ENCODE measurements at regions not wholly inside any gene's neighbourhood (a gene's known extent, or its start where the extent isn't known, plus 50 kb on each side); places are given as distances from the start of the nearest gene placed in this dataset.

DNA sequence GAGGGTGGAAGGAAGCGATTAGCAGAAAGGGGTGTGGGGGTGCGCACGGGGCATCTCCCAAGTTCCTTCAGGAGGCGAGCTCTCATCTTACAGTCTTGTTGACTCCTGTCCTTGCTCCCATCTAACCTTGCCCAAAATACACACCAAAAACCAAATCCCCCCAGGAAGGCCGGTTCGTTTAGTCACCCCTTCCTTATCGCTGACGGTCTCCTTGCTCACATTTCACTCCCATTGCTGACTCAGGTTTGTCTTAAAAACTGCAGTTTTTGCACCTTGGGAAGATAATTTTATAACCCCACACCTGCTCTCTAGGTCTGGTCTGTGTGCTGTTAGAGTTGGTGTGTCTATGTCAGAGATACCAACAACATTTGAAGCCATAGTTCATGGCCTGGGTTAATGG, 68.1 kb upstream of the F3 start:
- H3K9me3 Mint-ChIP-seq = peaks cover 8% of the 10 kb centered on the region
- no peaks in the 10 kb centered on the region for H3K36me3 Mint-ChIP-seq
- H3K4me3 Mint-ChIP-seq = no peak overlapping the region
- TF ChIP-seq, protein P1, sequence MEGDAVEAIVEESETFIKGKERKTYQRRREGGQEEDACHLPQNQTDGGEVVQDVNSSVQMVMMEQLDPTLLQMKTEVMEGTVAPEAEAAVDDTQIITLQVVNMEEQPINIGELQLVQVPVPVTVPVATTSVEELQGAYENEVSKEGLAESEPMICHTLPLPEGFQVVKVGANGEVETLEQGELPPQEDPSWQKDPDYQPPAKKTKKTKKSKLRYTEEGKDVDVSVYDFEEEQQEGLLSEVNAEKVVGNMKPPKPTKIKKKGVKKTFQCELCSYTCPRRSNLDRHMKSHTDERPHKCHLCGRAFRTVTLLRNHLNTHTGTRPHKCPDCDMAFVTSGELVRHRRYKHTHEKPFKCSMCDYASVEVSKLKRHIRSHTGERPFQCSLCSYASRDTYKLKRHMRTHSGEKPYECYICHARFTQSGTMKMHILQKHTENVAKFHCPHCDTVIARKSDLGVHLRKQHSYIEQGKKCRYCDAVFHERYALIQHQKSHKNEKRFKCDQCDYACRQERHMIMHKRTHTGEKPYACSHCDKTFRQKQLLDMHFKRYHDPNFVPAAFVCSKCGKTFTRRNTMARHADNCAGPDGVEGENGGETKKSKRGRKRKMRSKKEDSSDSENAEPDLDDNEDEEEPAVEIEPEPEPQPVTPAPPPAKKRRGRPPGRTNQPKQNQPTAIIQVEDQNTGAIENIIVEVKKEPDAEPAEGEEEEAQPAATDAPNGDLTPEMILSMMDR (conservative IDR thresholded peaks at IDR 0.05) = no peak
- peaks cover 27% of the 10 kb centered on the region for H3K4me1 Mint-ChIP-seq (ENCODE audit: unreplicated experiment)
- no peak for DNase-seq (ENCODE audit: extremely low spot score, unreplicated experiment)
- H3K27ac Mint-ChIP-seq = no peak overlapping the region
- H3K27me3 Mint-ChIP-seq = no peaks in the 10 kb centered on the region

DNA sequence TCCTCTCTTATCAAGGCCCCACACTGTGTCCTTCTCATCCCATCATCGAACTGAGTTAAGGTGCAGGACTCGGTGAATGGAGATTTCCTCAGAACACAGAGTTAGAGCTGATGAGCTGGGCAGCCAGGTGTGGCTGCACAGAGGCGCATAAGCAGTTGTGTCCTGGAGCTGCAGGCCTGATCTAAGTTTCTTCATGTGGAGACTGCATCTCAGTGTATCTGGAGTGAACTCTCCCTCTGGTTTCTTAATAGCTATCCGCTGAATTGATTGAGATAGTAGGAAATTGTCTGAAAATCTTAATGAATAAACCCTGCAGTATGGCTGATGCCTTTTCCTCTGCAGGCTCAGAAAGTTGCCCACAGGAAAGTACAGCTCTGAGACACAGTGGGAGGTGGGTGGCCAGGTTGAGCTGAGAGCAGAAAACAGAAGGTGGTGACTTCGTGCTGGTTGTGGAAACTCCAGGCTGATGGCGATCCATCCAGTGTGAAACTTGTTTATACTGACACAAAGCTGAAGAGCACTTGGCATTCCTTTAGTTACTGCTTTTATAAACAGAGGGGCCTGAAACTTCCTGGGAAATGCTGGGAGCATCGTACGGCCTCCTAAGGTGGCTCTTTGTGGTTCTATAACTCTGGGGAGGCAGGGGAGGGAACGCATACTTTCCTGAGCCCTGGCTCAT, 67.4 kb upstream of the F3 start:
- no peak overlapping the region for H3K4me3 Mint-ChIP-seq
- H3K9me3 Mint-ChIP-seq = peaks cover 9% of the 10 kb centered on the region
- H3K27me3 Mint-ChIP-seq = no peaks in the 10 kb centered on the region
- DNase-seq (ENCODE audit: extremely low spot score, unreplicated experiment) = no peak
- TF ChIP-seq, protein P1 (conservative IDR thresholded peaks at IDR 0.05) = no peak
- H3K4me1 Mint-ChIP-seq (ENCODE audit: unreplicated experiment) = peaks cover 27% of the 10 kb centered on the region
- no peaks in the 10 kb centered on the region for H3K36me3 Mint-ChIP-seq
- no peak overlapping the region for H3K27ac Mint-ChIP-seq

DNA sequence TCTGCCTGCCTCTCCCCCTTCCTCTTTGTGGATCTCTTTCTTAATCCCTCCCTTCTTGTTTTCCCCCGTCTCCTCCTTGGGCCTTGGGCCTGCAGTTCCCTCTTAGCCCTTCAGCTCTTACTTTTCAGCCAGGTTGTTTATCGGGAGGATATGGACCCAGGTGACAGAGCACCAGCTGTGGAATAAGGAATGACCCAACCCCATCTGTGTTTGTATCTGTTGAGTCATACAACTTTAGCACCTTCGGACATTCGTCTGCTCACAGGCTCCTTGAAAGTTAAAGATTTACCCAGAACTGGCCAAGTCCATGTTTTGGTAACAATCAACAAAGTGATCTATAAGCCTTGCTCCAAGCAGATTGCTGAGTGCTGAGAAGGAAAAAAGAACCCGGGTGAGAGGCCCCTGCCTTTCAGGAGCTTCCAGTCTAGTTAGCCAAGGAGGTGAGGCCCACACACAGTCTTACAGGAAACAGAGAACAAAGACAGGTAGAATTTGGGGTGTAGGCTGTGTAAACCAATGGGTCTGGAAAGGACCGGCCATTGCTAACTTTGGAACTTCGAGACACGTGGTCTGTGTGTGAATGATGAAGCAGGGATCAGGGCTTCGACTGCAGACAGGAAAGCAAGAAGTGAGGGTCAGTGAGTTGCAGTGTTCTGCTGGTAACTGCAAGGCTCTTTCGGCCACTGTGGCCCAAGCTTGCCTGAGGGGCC, 66.7 kb upstream of the F3 start:
- peaks cover 9% of the 10 kb centered on the region for H3K9me3 Mint-ChIP-seq
- H3K27ac Mint-ChIP-seq = peak overlapping the region; percentile 72
- no peaks in the 10 kb centered on the region for H3K27me3 Mint-ChIP-seq
- H3K36me3 Mint-ChIP-seq = no peaks in the 10 kb centered on the region
- DNase-seq (ENCODE audit: extremely low spot score, unreplicated experiment) = no peak
- H3K4me3 Mint-ChIP-seq = no peak overlapping the region
- TF ChIP-seq, protein P1 (conservative IDR thresholded peaks at IDR 0.05) = no peak
- peaks cover 27% of the 10 kb centered on the region for H3K4me1 Mint-ChIP-seq (ENCODE audit: unreplicated experiment)

DNA sequence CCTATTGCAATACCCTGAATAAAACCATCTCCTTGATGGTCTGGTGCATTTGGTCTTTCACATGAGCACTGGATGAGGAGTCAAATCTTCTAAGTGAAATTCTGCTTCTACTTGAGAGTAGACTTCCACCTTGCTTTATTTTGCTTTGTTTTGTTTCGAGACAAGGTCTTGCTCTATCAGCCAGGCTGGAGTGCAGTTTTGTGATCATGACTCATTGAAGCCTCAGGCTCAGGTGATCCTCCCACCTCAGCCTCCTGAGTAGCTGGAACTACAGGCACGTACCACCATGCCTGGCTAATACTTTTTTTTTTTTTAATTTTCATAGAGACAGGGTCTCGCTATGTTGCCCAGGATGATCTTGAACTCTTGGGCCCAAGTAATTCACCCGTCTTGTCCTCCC, 65.8 kb upstream of the F3 start:
- no peak for DNase-seq (ENCODE audit: extremely low spot score, unreplicated experiment)
- Mint-ChIP-seq H3K4me1 (ENCODE audit: unreplicated experiment) (peaks cover 21% of the 10 kb centered on the region), H3K27me3 (no peaks in the 10 kb centered on the region), H3K4me3 (no peak overlapping the region), H3K27ac (no peak overlapping the region), H3K9me3 (peaks cover 9% of the 10 kb centered on the region), H3K36me3 (no peaks in the 10 kb centered on the region)
- TF ChIP-seq, protein P1 (conservative IDR thresholded peaks at IDR 0.05) = no peak

DNA sequence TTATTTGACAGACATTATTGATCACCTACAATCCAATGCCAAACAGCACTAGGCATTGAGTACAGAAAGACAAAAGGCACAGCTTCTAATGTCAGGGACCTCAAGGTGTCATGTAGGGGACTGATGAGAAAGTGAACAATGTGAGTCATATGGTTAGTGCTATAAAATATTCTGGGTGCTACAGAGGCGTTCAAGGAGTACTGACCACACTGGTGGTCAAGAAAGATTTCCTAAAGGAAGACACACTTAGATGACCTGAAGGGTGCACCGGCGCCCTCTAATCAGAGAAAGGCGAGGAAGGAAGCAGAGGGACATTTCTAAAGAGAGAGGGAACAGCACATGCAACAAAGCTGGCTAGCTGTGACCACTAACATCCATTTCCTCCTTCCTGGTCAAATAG, 64.9 kb upstream of the F3 start:
- no peaks in the 10 kb centered on the region for H3K27me3 Mint-ChIP-seq
- no peaks in the 10 kb centered on the region for H3K36me3 Mint-ChIP-seq
- DNase-seq (ENCODE audit: extremely low spot score, unreplicated experiment) = no peak
- peaks cover 9% of the 10 kb centered on the region for H3K9me3 Mint-ChIP-seq
- no peak overlapping the region for H3K27ac Mint-ChIP-seq
- TF ChIP-seq, protein P1 (conservative IDR thresholded peaks at IDR 0.05) = no peak
- peaks cover 18% of the 10 kb centered on the region for H3K4me1 Mint-ChIP-seq (ENCODE audit: unreplicated experiment)
- no peak overlapping the region for H3K4me3 Mint-ChIP-seq

All from type B pancreatic cell (in vitro differentiated cells).